NB4 (cell line): ENCODE measurements at regions not wholly inside any gene's neighbourhood (a gene's known extent, or its start where the extent isn't known, plus 50 kb on each side); places are given as distances from the start of the nearest gene placed in this dataset.

Source experiments
- CTCF ChIP-seq: IDR thresholded peaks from one replicate; pipeline ENCODE4 v1.5.1; 2012; ENCODE audit warnings: low read depth, low read length
- POLR2A ChIP-seq: IDR thresholded peaks from 2 replicates; pipeline ENCODE4 v1.6.1; 2011; ENCODE audit warnings: mild to moderate bottlenecking; ENCODE audit not compliant: insufficient read length; ENCODE audit errors: extremely low read depth
- TF ChIP-seq, protein P1 (sequence below): IDR thresholded peaks from 2 replicates; pipeline ENCODE4 v1.6.1; 2011; ENCODE audit warnings: low read depth, low read length

DNA sequence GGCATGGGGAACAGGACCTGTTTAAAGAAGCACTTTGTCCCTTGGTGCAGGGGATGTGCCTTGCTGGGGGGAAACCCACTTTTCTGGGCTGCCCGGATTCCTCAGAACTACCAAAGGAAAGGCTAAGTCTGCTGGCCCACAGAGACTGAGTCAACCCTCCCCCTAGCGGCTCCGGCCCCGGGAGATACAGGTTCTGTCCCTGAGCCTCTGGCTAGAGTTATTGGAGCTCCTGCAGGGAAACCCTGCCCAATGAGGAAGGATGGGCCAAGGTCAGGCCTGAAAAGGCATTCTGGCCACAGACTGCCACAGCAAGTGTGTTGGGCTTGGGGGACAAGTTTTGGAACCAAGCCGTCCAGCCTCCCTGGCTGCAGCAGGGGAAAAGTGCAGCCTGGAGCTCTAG is 490.9 kb upstream of the ACTRT1 start:
- no peak for TF ChIP-seq CTCF
- TF ChIP-seq, protein P1, sequence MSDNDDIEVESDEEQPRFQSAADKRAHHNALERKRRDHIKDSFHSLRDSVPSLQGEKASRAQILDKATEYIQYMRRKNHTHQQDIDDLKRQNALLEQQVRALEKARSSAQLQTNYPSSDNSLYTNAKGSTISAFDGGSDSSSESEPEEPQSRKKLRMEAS: no peak
- no peak for TF ChIP-seq POLR2A
